ENCODE measurements at regions not wholly inside any gene's neighbourhood (a gene's known extent, or its start where the extent isn't known, plus 50 kb on each side); places are given as distances from the start of the nearest gene placed in this dataset.

- no peaks in the 10 kb centered on the region for H3K79me2 ChIP-seq (ENCODE audit: control insufficient read depth, insufficient read depth, low read length, unreplicated experiment)
- peaks cover 82% of the 10 kb centered on the region for H3K27me3 ChIP-seq (ENCODE audit: insufficient read depth, low read length)
- no peaks in the 10 kb centered on the region for H3K4me1 ChIP-seq (ENCODE audit: control insufficient read depth, insufficient read depth, low read length, unreplicated experiment)
These were observed 109.6 kb upstream of the CXCL14 start for GRCh38 chr5:135688385-135688784.

DNA sequence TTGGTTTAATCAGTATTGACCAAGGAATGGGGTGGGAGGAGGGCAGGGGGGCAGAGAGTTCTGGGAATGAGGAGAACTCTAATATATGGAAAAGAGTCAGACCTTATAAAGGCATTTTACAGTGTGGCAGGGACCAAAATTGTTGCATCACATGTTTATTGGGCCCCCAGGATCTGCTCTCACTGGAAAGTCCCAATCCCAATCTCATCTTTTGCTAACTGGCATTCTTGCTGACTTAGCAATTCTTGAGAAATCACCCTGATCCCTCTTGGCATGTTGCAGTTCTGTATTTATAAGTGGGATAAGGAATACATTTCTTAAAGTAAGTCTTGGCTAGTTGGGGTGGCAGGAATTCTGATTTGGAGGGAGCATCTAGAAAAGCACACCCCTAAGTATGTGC is 104.4 kb upstream of the CXCL14 start:
- Histone ChIP-seq H3K27me3 (ENCODE audit: insufficient read depth, low read length) (peaks cover 35% of the 10 kb centered on the region), H3K4me1 (ENCODE audit: control insufficient read depth, insufficient read depth, low read length, unreplicated experiment) (no peaks in the 10 kb centered on the region), H3K79me2 (ENCODE audit: control insufficient read depth, insufficient read depth, low read length, unreplicated experiment) (no peaks in the 10 kb centered on the region)

More at GRCh38 chr5:135688385-135688784, 109.6 kb upstream of the CXCL14 start:
- Histone ChIP-seq H3K27ac (ENCODE audit: low read depth, low read length) (no peak overlapping the region), H3K4me3 (ENCODE audit: low read depth, low read length) (no peak overlapping the region), H2AFZ (ENCODE audit: low read length, unreplicated experiment) (no peak overlapping the region), H3K36me3 (ENCODE audit: insufficient read depth, low read length) (no peaks in the 10 kb centered on the region)

GRCh38 chr5:135680713-135681112 is 101.9 kb upstream of the CXCL14 start:
- no peak overlapping the region for H2AFZ ChIP-seq (ENCODE audit: low read length, unreplicated experiment)
- H3K36me3 ChIP-seq (ENCODE audit: insufficient read depth, low read length) = no peaks in the 10 kb centered on the region
- no peaks in the 10 kb centered on the region for H3K4me1 ChIP-seq (ENCODE audit: control insufficient read depth, insufficient read depth, low read length, unreplicated experiment)
- H3K4me3 ChIP-seq (ENCODE audit: low read depth, low read length) = no peak overlapping the region
- peaks cover 31% of the 10 kb centered on the region for H3K27me3 ChIP-seq (ENCODE audit: insufficient read depth, low read length)
- H3K79me2 ChIP-seq (ENCODE audit: control insufficient read depth, insufficient read depth, low read length, unreplicated experiment) = no peaks in the 10 kb centered on the region
- H3K27ac ChIP-seq (ENCODE audit: low read depth, low read length) = no peak overlapping the region

More for the DNA sequence above, 104.4 kb upstream of the CXCL14 start:
- H3K36me3 ChIP-seq (ENCODE audit: insufficient read depth, low read length) = no peaks in the 10 kb centered on the region
- no peak overlapping the region for H3K4me3 ChIP-seq (ENCODE audit: low read depth, low read length)
- no peak overlapping the region for H2AFZ ChIP-seq (ENCODE audit: low read length, unreplicated experiment)
- no peak overlapping the region for H3K27ac ChIP-seq (ENCODE audit: low read depth, low read length)

DNA sequence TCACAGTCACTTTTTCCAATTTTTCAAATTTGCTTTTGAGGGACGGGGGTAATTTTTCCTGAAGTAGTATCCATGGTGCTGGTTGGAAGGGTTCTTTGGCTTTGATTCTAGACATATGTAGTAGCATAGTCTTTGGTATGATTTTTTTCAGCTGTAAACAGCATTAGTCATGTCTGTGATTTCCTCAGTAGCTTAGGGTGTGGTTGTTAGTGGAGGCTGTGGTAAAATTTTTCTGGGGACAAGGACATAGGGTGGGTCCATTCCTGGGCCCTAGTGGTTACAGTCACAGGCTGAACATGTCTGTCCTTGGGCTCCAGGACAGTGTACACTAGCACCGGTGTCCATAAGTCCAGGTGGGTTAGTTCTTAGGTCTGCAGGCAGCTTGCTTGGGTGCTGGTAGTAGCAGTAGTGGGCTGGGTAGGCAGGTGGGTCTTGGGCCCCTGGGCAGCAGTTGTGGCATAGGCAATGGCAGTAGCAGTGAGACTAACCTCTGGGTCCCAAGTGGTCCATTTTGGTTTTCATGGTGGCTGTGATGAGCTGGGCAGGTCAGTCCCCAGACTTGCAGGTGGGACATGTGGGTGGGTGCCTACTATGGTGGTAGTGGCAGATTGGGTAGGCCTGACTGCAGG is 100.0 kb upstream of the CXCL14 start:
- Histone ChIP-seq H3K27me3 (ENCODE audit: insufficient read depth, low read length) (peaks cover 33% of the 10 kb centered on the region), H3K4me3 (ENCODE audit: low read depth, low read length) (no peak overlapping the region), H3K27ac (ENCODE audit: low read depth, low read length) (no peak overlapping the region), H3K36me3 (ENCODE audit: insufficient read depth, low read length) (no peaks in the 10 kb centered on the region), H2AFZ (ENCODE audit: low read length, unreplicated experiment) (no peak overlapping the region), H3K4me1 (ENCODE audit: control insufficient read depth, insufficient read depth, low read length, unreplicated experiment) (no peaks in the 10 kb centered on the region), H3K79me2 (ENCODE audit: control insufficient read depth, insufficient read depth, low read length, unreplicated experiment) (no peaks in the 10 kb centered on the region)

DNA sequence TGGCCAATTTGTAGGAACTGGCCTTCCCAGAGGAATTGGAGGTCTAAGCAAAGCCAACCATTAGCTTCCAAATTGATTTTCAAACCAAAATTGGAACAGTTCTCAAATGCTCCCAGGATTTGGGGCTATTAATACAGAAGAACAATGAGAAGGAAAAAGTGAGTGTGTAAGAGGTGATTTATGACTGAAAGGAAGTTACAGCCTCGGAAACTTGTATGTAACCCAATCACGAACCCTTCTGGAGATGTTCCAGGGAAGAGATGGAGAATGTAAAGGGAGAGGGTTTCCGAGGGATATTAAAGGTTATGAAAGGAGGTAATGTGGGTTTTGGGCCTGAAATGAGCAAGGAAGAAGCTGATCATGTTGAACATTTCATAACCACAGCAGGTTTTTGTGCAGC is 93.2 kb upstream of the CXCL14 start:
- no peak overlapping the region for H3K27ac ChIP-seq (ENCODE audit: low read depth, low read length)
- H3K27me3 ChIP-seq (ENCODE audit: insufficient read depth, low read length) = peaks cover 64% of the 10 kb centered on the region
- H3K4me3 ChIP-seq (ENCODE audit: low read depth, low read length) = no peak overlapping the region
- H3K4me1 ChIP-seq (ENCODE audit: control insufficient read depth, insufficient read depth, low read length, unreplicated experiment) = no peaks in the 10 kb centered on the region
- no peak overlapping the region for H2AFZ ChIP-seq (ENCODE audit: low read length, unreplicated experiment)
- H3K79me2 ChIP-seq (ENCODE audit: control insufficient read depth, insufficient read depth, low read length, unreplicated experiment) = no peaks in the 10 kb centered on the region
- H3K36me3 ChIP-seq (ENCODE audit: insufficient read depth, low read length) = no peaks in the 10 kb centered on the region

GRCh38 chr5:135671052-135671705 is 92.4 kb upstream of the CXCL14 start:
- Histone ChIP-seq H3K27ac (ENCODE audit: low read depth, low read length) (no peak overlapping the region), H3K36me3 (ENCODE audit: insufficient read depth, low read length) (no peaks in the 10 kb centered on the region), H3K4me1 (ENCODE audit: control insufficient read depth, insufficient read depth, low read length, unreplicated experiment) (no peaks in the 10 kb centered on the region), H3K4me3 (ENCODE audit: low read depth, low read length) (no peak overlapping the region), H3K79me2 (ENCODE audit: control insufficient read depth, insufficient read depth, low read length, unreplicated experiment) (no peaks in the 10 kb centered on the region), H3K27me3 (ENCODE audit: insufficient read depth, low read length) (peaks cover 65% of the 10 kb centered on the region), H2AFZ (ENCODE audit: low read length, unreplicated experiment) (no peak overlapping the region)

GRCh38 chr5:135670588-135670987 is 91.8 kb upstream of the CXCL14 start:
- no peak overlapping the region for H2AFZ ChIP-seq (ENCODE audit: low read length, unreplicated experiment)
- no peaks in the 10 kb centered on the region for H3K36me3 ChIP-seq (ENCODE audit: insufficient read depth, low read length)
- H3K4me1 ChIP-seq (ENCODE audit: control insufficient read depth, insufficient read depth, low read length, unreplicated experiment) = no peaks in the 10 kb centered on the region
- H3K27ac ChIP-seq (ENCODE audit: low read depth, low read length) = no peak overlapping the region
- H3K4me3 ChIP-seq (ENCODE audit: low read depth, low read length) = no peak overlapping the region
- peaks cover 67% of the 10 kb centered on the region for H3K27me3 ChIP-seq (ENCODE audit: insufficient read depth, low read length)
- H3K79me2 ChIP-seq (ENCODE audit: control insufficient read depth, insufficient read depth, low read length, unreplicated experiment) = no peaks in the 10 kb centered on the region

DNA sequence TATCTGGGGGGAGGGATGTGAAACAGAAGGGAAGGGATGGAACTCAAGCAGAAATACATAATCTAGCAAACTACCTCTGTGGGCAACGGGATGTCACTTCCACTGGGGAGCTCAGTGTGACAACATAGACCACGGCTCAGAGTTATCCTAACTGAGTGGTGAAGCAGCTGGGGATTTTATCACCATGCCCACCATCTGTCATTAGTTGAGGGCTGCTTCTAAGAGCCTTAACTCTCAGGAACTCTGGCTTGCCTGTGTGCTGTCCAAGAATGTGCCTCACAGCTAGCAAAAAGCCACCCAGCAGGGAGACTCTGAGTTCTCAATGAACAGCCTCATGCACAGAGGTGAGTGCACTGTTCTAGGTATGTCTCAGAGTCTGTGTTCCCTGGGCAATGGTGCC is 90.6 kb upstream of the CXCL14 start:
- H3K79me2 ChIP-seq (ENCODE audit: control insufficient read depth, insufficient read depth, low read length, unreplicated experiment) = no peaks in the 10 kb centered on the region
- H3K4me1 ChIP-seq (ENCODE audit: control insufficient read depth, insufficient read depth, low read length, unreplicated experiment) = no peaks in the 10 kb centered on the region
- no peaks in the 10 kb centered on the region for H3K36me3 ChIP-seq (ENCODE audit: insufficient read depth, low read length)
- H3K4me3 ChIP-seq (ENCODE audit: low read depth, low read length) = no peak overlapping the region
- peaks cover 63% of the 10 kb centered on the region for H3K27me3 ChIP-seq (ENCODE audit: insufficient read depth, low read length)
- H2AFZ ChIP-seq (ENCODE audit: low read length, unreplicated experiment) = no peak overlapping the region
- H3K27ac ChIP-seq (ENCODE audit: low read depth, low read length) = no peak overlapping the region

GRCh38 chr5:135667673-135668072 is 88.9 kb upstream of the CXCL14 start:
- H3K27me3 ChIP-seq (ENCODE audit: insufficient read depth, low read length) = peaks cover 74% of the 10 kb centered on the region
- no peaks in the 10 kb centered on the region for H3K36me3 ChIP-seq (ENCODE audit: insufficient read depth, low read length)
- H3K27ac ChIP-seq (ENCODE audit: low read depth, low read length) = no peak overlapping the region
- no peaks in the 10 kb centered on the region for H3K79me2 ChIP-seq (ENCODE audit: control insufficient read depth, insufficient read depth, low read length, unreplicated experiment)
- no peaks in the 10 kb centered on the region for H3K4me1 ChIP-seq (ENCODE audit: control insufficient read depth, insufficient read depth, low read length, unreplicated experiment)
- no peak overlapping the region for H2AFZ ChIP-seq (ENCODE audit: low read length, unreplicated experiment)
- H3K4me3 ChIP-seq (ENCODE audit: low read depth, low read length) = no peak overlapping the region

DNA sequence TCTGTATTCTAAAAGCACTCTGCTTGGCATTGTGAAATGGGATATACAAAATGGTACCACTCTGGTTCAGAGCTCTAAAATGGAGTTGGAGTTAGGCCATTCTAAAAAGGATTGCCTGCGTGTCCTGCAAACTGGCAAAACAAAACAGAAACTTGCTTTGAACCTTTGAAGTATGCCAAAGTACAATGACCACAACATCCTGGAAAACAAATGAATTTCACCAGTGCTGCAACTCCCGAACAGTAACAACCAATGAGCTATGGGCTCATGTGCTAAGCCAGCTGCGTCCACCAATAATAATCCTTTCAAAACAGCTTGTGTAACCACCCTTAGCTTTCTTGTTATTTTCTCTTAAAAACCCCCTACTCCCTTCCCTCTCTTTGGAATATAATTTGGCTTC is 88.4 kb upstream of the CXCL14 start:
- H3K27ac ChIP-seq (ENCODE audit: low read depth, low read length) = no peak overlapping the region
- no peaks in the 10 kb centered on the region for H3K4me1 ChIP-seq (ENCODE audit: control insufficient read depth, insufficient read depth, low read length, unreplicated experiment)
- H3K4me3 ChIP-seq (ENCODE audit: low read depth, low read length) = no peak overlapping the region
- H3K36me3 ChIP-seq (ENCODE audit: insufficient read depth, low read length) = no peaks in the 10 kb centered on the region
- H3K27me3 ChIP-seq (ENCODE audit: insufficient read depth, low read length) = peaks cover 72% of the 10 kb centered on the region
- no peaks in the 10 kb centered on the region for H3K79me2 ChIP-seq (ENCODE audit: control insufficient read depth, insufficient read depth, low read length, unreplicated experiment)
- H2AFZ ChIP-seq (ENCODE audit: low read length, unreplicated experiment) = no peak overlapping the region

DNA sequence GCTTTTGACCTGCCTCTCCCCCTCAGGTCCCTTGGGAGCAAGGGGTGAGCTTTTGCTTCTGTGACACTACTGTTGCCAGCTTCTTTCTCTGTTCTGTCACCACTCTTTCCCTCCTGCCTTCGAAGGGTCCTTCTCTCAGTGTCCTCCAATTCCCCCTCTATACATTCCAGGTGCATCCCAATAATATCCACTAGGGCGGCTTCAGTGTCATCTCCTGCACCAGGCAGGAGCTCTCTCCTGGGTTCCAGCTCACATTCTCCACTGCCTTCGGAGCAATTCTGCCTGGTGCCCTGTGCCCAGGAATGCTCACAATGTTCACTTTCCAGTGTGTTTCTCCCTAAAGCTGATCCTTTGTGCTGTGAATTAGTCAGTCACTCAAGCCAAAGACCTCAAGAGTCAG is 83.9 kb upstream of the CXCL14 start:
- Histone ChIP-seq H3K4me1 (ENCODE audit: control insufficient read depth, insufficient read depth, low read length, unreplicated experiment) (no peaks in the 10 kb centered on the region), H2AFZ (ENCODE audit: low read length, unreplicated experiment) (no peak overlapping the region), H3K27me3 (ENCODE audit: insufficient read depth, low read length) (peaks cover 70% of the 10 kb centered on the region)

More for the DNA sequence above, 83.9 kb upstream of the CXCL14 start:
- Histone ChIP-seq H3K36me3 (ENCODE audit: insufficient read depth, low read length) (no peaks in the 10 kb centered on the region), H3K79me2 (ENCODE audit: control insufficient read depth, insufficient read depth, low read length, unreplicated experiment) (no peaks in the 10 kb centered on the region), H3K27ac (ENCODE audit: low read depth, low read length) (no peak overlapping the region), H3K4me3 (ENCODE audit: low read depth, low read length) (no peak overlapping the region)

All from ACC112 (cell line).